SKM-1 treated with dmso at 0.1 percent for 144 hours (cell line): ENCODE measurements at regions not wholly inside any gene's neighbourhood (a gene's known extent, or its start where the extent isn't known, plus 50 kb on each side); places are given as distances from the start of the nearest gene placed in this dataset.
"Not testable (repeated sequence)": the region's sequence is repeated elsewhere in the genome, so short reads cannot be mapped to it uniquely, and the experiment has no call there.

Source experiments
- DNase-seq: peaks from one replicate; lab custom pipeline; 2025; ENCODE audit not compliant: unreplicated experiment; lab: John Stamatoyannopoulos, UW

DNA sequence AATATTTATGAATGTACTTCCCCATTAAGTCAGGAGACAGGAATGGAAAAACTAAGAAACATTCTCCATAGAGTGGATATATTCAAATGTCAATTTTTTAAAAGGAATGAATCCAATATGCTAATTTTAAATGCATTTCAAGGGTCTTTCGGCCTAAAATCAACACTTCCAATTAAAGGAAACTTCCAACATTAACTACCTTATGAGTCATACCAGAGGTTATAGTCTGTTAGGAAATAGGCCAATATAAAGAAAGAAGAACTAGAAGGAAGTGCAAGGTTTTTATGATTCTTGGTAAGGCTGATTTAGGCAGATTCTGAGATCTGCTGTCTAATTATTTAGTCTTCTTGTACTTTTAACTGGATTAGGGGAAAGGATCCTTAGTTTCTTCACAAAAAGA lies 260.1 kb upstream of the EDNRA start:
- DNase-seq, result peak; percentile 9

- DNase-seq, result no peak
Observed at GRCh38 chr4:147222906-147223305, 258.0 kb upstream of the EDNRA start.

DNA sequence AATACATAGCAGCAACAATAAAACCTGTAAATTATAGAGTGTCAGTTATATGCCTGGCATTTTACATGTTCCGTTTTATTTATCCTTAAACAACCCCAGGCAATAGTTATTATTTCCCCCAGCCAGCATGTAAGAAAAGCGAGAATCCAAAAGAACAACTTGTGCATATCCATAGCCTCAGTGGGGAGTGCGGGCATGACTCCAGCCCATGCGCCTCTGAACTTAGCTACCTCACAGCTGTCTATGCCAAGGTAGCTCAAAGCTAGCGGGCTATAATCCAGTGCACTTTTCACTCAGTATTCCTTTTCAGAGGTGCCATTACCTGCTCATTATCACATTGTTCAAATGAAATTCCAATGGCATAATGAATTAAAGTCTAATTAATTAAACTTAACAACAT lies 257.3 kb upstream of the EDNRA start:
- DNase-seq, result no peak

GRCh38 chr4:147236806-147237205 lies 244.1 kb upstream of the EDNRA start:
- no peak for DNase-seq

GRCh38 chr4:147244786-147245185 lies 236.1 kb upstream of the EDNRA start:
- no peak for DNase-seq

DNA sequence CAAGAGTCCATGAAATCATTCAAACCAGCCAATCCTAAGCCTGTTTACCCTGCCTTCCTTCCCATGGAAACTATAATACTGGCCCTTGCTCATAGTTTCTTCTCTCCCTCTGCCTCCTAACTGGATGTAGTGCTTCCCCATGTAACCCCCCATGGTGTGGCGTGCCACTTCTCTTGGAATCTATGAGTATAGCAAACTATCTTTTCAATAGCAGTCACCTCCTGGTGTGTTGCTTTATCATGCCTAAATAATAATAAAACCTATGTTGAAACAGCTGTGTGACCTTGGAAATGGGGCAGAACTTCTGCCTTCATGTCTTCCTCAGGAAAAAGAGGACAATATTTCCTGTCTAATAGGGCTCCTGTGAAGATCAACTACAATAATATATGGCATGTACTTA lies 234.8 kb upstream of the EDNRA start:
- DNase-seq, result no peak

DNA sequence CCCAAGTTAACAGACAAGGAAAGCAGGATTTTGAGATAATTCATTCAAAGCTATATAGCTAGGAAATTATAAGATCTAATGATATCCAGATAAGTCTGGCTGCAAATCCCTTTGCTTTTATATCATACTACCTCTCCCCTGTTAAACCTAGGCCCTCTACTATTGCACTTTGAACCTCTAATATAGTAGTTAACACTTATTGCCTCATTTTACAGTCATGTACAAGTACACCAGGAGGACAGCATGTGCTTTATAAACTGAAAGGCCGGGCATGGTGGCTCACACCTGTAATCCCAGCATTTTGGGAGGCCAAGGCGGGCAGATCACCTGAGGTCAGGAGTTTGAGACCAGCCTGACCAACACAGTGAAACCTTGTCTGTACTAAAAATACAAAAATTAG lies 234.4 kb upstream of the EDNRA start:
- not testable (repeated sequence) for DNase-seq

GRCh38 chr4:147247579-147247978 lies 233.3 kb upstream of the EDNRA start:
- no peak for DNase-seq

GRCh38 chr4:147250062-147250461 lies 230.8 kb upstream of the EDNRA start:
- no peak for DNase-seq

DNA sequence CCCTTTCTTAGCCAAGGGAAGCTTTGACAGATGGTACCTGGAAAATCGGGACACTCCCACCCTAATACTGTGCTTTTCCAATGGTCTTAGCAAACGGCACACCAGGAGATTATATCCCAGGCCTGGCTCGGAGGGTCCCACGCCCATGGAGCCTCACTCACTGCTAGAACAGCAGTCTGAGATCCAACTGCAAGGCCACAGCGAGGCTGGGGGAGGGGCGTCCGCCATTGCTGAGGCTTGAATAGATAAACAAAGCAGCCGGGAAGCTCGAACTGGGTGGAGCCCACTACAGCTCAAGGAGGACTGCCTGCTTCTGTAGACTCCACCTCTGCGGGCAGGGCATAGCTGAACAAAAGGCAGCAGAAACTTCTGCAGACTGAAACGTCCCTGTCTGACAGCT lies 225.6 kb upstream of the EDNRA start:
- not testable (repeated sequence) for DNase-seq

DNA sequence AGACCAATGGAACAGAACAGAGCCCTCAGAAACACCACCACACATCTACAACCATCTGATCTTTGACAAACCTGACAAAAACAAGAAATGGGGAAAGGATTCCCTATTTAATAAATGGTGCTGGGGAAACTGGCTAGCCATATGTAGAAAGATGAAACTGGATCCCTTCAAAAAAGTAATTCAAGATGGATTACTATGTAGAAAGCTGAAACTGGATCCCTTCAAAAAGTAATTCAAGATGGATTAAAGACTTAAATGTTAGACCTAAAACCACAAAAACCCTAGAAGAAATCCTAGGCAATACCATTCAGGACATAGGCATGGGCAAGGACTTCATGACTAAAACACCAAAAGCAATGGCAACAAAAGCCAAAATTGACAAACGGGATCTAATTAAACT lies 221.6 kb upstream of the EDNRA start:
- not testable (repeated sequence) for DNase-seq

DNA sequence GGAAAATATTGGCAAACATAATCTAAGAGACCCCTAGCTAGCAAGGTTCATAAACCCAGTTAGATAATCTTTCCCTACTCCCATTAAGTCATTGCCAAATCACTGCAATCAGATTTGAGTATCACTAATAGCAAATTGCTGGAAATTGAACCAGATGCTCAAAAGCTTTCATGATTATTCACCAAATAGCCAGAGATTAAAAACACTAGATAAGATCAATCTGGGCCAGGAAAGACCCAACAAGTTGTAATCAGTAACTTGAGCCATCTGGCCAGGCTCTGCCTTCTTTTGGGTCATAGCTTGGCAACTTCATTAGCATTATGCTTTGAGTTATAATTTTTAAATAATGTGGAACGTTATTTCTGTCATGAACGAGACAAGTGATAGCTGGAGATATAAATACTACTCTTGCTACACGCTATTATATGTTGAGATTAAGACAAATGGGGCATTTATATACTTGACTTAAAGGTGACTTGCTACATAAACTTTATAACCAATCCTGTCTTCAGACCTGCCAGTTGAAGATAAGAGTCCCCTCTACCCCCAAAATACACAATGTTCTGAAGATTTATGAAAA lies 196.6 kb upstream of the EDNRA start:
- DNase-seq, result no peak

GRCh38 chr4:147284935-147285334 lies 196.0 kb upstream of the EDNRA start:
- DNase-seq, result no peak

DNA sequence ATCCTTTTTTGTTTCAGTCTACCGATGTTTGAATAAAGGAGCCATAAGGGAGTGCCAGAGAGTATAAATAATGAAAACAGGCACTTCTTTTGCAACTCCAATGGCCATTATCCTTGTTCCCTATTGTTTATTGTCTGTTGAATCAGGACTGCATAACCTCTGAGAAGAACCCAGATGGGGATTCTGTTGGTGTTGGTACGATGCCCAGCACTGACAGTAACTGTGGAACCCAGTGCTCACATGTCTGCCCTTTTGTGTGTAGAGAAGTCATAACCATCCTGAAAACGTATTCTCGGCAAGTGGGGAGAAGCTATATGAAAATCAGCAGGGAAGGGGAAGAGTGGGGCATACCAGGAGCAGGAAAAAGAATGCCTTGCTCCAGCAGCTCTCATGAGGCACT lies 195.1 kb upstream of the EDNRA start:
- DNase-seq, result no peak

- peak; percentile 38 for DNase-seq
Observed at GRCh38 chr4:147286846-147287587, 193.9 kb upstream of the EDNRA start.

- peak; percentile 38 for DNase-seq
Observed at GRCh38 chr4:147287588-147287890, 193.4 kb upstream of the EDNRA start.

DNA sequence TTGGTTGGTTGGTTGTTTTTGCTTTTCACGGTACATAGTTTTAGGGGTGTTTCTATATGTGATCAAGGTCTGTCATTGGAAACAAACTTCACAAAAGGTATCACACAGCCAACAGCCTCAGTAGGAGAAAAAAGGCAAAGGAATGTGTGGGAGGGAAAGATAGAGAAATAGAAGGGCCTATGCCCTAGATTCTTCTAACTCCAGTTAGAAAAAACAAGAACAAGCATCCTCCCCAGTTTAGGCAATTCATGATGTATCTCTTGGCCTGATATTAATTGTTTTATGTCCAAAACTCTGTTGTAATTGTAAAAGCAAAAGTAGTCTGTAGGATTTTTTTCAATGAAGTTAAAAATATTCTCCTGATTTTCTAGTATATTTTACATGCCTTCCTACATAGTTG lies 192.4 kb upstream of the EDNRA start:
- DNase-seq, result no peak

- DNase-seq, result no peak
Observed at GRCh38 chr4:147289181-147289580, 191.7 kb upstream of the EDNRA start.

DNA sequence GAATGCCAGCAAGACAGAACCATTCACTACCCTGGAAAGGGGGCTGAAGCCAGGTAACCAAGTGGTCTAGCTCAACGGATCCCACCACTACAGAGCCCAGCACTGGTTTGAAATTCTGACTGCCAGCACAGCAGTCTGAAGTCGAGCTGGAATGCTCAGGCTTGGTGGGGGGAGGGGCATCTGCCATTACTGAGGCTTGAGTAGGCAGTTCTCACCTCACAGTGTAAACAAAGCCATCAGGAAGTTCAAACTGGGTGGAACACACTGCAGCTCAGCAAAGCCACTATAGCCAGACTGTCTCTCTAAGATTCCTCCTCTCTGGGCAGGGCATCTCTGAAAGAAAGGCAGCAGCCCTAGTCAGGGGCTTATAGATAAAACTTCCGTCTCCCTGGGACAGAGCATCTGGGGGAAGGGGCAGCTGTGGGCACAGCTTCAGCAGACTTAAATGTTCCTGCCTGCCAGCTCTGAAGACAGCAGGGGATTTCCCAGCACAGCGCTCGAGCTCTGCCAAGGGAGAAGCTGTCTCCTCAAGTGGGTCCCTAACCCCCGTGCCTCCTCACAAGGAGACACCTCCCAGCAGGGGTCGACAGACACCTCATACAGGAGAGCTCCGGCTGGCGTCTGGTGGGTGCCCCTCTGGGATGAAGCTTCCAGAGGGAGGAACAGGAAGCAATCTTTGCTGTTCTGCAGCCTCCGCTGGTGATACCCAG lies 188.1 kb upstream of the EDNRA start:
- not testable (repeated sequence) for DNase-seq

DNA sequence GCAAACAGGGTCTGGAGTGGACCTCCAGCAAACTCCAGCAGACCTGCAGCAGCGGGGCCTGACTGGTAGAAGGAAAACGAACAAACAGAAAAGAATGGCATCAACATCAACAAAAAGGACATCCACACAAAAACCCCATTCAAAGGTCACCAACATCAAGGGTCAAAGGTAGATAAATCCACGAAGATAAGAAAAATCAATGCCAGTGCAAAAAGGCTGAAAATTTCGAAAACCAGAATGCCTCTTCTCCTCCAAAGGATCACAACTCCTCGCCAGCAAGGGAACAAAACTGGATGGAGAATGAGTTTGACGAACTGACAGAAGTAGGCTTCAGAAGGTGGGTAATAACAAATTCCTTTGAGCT lies 187.6 kb upstream of the EDNRA start:
- not testable (repeated sequence) for DNase-seq

DNA sequence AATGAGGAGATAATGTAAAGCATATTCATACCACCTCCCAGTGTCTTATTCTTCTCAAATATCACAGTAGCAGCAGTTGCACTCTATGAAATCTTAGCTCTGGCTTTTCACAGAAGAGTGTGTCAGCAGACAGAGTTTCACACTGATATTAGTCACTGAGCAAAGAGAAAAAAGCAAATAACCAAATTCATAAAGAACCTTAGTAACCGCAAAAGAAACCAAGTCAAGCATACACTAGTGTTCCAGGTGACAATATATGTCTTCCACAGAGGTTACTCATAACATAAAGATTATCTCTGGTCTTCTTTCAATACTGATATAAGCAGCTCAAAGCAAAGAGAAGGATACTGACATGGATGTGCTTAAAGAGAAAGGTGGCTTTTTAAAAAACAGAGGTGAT lies 181.7 kb upstream of the EDNRA start:
- no peak for DNase-seq

DNA sequence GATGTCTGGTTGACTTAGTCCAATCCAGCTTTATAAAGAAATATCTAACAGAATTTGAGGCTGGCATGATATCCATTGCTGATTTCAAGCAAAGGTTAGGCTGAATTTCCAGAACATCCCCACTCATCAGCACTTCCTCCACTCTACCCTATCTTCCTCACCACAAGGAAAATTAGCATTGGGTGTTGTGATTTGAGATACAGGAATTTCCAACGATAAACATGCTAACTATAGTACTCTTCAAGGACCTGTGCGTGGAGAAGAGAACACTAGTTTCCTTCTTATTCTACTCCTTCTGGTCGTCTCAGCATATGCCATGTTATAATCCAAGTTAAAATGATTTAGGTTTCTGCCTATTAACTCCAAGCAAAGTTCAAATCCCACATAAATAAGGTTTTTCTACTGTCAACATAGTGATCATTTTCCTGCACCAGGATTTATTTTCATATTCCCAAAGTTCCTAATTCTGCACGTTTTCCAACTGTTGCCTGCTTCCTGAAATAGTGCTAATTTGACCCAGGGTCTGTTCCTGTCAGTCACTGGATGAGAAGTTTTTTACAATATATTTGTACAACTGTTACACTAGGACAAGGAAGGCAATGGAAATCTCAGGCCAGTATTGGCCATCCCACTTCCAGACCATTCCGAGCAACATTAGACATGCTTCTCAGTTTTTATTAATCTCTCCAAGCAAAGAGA lies 177.6 kb upstream of the EDNRA start:
- DNase-seq, result no peak
